ENCODE measurements at regions not wholly inside any gene's neighbourhood (a gene's known extent, or its start where the extent isn't known, plus 50 kb on each side); places are given as distances from the start of the nearest gene placed in this dataset.

DNA sequence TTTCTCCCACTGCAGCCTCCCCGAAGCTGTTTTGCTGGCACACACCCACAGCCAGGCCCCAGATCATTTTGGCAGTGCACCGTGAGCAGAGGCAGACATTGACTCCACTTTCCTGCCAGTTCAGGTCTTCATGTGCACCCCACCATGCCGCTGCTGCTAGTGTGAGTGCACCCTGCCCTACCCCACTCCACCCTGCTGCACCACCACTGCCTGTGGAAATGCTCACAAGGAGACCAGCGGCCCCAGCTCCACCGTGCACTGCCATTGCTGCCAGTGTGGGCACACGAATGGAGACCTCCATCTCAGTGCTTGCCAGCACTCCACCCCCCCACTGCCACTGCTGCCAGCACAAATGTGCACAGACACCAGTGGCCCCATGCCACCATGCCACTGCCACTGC is 277.6 kb upstream of the ZC4H2 start (continued):
- TF ChIP-seq POLR2AphosphoS5 (IDR thresholded peaks at IDR 0.05; ENCODE audit: low read depth, low read length), result no peak
- TF ChIP-seq EZH2 (IDR thresholded peaks at IDR 0.05; ENCODE audit: low read depth, low read length, severe bottlenecking), result no peak
- TF ChIP-seq CBX8 (IDR thresholded peaks at IDR 0.05; ENCODE audit: borderline replicate concordance, low read depth, low read length), result no peak
- no peak for TF ChIP-seq RFX5 (IDR thresholded peaks at IDR 0.05; ENCODE audit: borderline replicate concordance, low read depth, low read length)
